Activated CD8-positive, alpha-beta T cell treated with anti-CD3 and anti-CD28 coated beads, Interleukin-2, amount 10 ng/mL, durations not matched to agents 7 days and 5 days (primary cell): ENCODE measurements at regions not wholly inside any gene's neighbourhood (a gene's known extent, or its start where the extent isn't known, plus 50 kb on each side); places are given as distances from the start of the nearest gene placed in this dataset.
"Not testable (repeated sequence)": the region's sequence is repeated elsewhere in the genome, so short reads cannot be mapped to it uniquely, and the experiment has no call there.

ENCODE experiments used
- ATAC-seq: fragments of 150-1000 bp; cut with Tn5 transposase; one replicate; pipeline ENCODE4 v1.10.0; 2021; ENCODE audit warnings: moderate library complexity
- CTCF ChIA-PET: fragments of 350-600 bp; sonication (Branson Sonifier 250); formaldehyde crosslinking; loops from one replicate; lab custom pipeline; 2021; ENCODE audit warnings: antibody characterized with exemption; lab: Charles Lee
- POLR2A ChIA-PET: fragments of 350-600 bp; sonication (Branson Sonifier 250); formaldehyde crosslinking; loops from one replicate; lab custom pipeline; 2021; ENCODE audit warnings: antibody characterized with exemption; lab: Charles Lee
- DNase-seq: peaks from one replicate; pipeline ENCODE4 v3.0.0-alpha.2; 2020
- H3K27ac Mint-ChIP-seq: one replicate; pipeline ENCODE4 v1.8.0; 2021; ENCODE audit warnings: mild to moderate bottlenecking, mixed read lengths
- H3K27me3 Mint-ChIP-seq: one replicate; pipeline ENCODE4 v1.8.0; 2021; ENCODE audit warnings: low read depth, mixed read lengths
- H3K36me3 Mint-ChIP-seq: one replicate; pipeline ENCODE4 v1.8.0; 2021; ENCODE audit warnings: low read depth, mixed read lengths
- H3K4me1 Mint-ChIP-seq: one replicate; pipeline ENCODE4 v1.8.0; 2021; ENCODE audit warnings: low read depth, mixed read lengths
- H3K4me3 Mint-ChIP-seq: one replicate; pipeline ENCODE4 v1.8.0; 2021; ENCODE audit warnings: mild to moderate bottlenecking, mixed read lengths
- H3K9me3 Mint-ChIP-seq: one replicate; pipeline ENCODE4 v1.8.0; 2022; ENCODE audit warnings: mixed read lengths; ENCODE audit not compliant: insufficient read depth

GRCh38 chr2:155519529-155520130 is 812.9 kb downstream of the NR4A2 start:
- ChIA-PET POLR2A (no interaction called here), CTCF (no interaction called here)
- ATAC-seq = no peak
- Mint-ChIP-seq H3K27me3 (no peaks in the 10 kb centered on the region), H3K27ac (no peak overlapping the region), H3K36me3 (no peaks in the 10 kb centered on the region), H3K9me3 (no peaks in the 10 kb centered on the region), H3K4me3 (no peak overlapping the region), H3K4me1 (no peaks in the 10 kb centered on the region)
- DNase-seq = no peak

DNA sequence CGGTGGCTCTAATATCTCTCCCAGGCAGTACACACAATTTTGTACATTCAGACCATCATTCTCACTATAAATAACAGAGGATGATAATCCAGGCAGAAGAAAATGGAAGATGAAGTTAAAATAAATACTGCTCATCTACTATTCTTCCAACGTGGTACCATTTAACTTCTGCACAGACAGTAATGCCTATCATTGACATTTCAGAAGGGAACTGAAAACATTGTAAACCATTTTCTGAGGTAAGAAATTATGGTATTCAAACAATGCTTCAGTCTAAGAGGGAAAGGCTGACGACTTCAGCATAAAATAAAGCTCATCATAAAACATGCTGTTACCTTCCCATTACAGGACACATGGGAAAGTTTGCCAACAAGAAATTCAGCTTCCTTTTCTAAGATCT is 814.4 kb downstream of the NR4A2 start:
- H3K27ac Mint-ChIP-seq = no peak overlapping the region
- DNase-seq (no peak), ATAC-seq (no peak)
- ChIA-PET CTCF (no interaction called here), POLR2A (no interaction called here)
- H3K4me1 Mint-ChIP-seq = no peaks in the 10 kb centered on the region
- no peak overlapping the region for H3K4me3 Mint-ChIP-seq
- H3K36me3 Mint-ChIP-seq = no peaks in the 10 kb centered on the region
- H3K27me3 Mint-ChIP-seq = no peaks in the 10 kb centered on the region
- H3K9me3 Mint-ChIP-seq = no peaks in the 10 kb centered on the region

DNA sequence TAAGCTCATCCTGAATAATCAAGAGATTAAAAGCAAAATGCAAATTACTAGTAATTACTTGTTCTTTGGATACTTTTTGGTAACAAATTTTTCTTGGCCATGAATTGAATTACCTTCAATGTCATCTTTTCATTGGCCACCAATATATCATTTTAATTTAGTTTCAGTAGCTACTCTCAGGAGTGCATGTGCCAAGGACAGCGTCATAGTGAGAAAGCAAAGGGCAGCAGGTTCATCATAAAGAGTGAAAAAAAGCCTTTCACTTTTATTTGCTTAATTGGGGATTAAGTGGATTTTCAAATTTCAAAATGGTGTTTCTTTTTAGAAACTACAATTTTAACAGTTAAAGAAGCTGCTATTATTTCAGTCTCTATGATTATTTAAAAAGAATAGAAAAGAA is 815.2 kb downstream of the NR4A2 start:
- ChIA-PET POLR2A (no interaction called here), CTCF (no interaction called here)
- no peak for ATAC-seq
- no peaks in the 10 kb centered on the region for H3K27me3 Mint-ChIP-seq
- no peak overlapping the region for H3K27ac Mint-ChIP-seq
- H3K9me3 Mint-ChIP-seq = no peaks in the 10 kb centered on the region
- no peaks in the 10 kb centered on the region for H3K36me3 Mint-ChIP-seq
- no peak for DNase-seq
- H3K4me1 Mint-ChIP-seq = no peaks in the 10 kb centered on the region
- H3K4me3 Mint-ChIP-seq = no peak overlapping the region

- H3K27me3 Mint-ChIP-seq = no peaks in the 10 kb centered on the region
- no peak for DNase-seq
- H3K9me3 Mint-ChIP-seq = no peaks in the 10 kb centered on the region
- no peak overlapping the region for H3K27ac Mint-ChIP-seq
- H3K36me3 Mint-ChIP-seq = no peaks in the 10 kb centered on the region
- H3K4me3 Mint-ChIP-seq = no peak overlapping the region
- ATAC-seq = no peak
- ChIA-PET POLR2A (no interaction called here), CTCF (no interaction called here)
- no peaks in the 10 kb centered on the region for H3K4me1 Mint-ChIP-seq
Measured at GRCh38 chr2:155513248-155513647, 814.8 kb downstream of the KCNJ3 start.

GRCh38 chr2:155502766-155503165 is 804.3 kb downstream of the KCNJ3 start:
- POLR2A ChIA-PET = no interaction called here

DNA sequence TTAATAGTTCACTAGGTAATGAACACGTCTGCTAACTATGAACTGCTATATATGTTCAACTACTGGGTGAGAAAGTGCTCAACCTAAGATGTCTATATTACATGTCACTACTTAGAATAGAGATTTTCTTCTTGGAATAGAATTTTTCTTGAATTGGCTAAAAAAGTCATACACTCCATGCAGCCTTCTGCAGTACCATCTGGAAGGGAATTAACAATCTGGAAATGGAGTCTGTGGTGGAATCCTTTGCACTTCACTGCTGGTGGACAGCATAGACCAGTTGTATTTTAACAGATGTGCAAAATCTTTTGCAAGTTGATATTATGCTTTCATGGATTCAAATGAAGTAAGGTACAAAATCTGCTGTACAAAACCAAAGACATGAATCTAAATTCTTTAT is 799.6 kb downstream of the KCNJ3 start:
- H3K4me1 Mint-ChIP-seq = no peaks in the 10 kb centered on the region
- no peaks in the 10 kb centered on the region for H3K36me3 Mint-ChIP-seq
- no peak overlapping the region for H3K27ac Mint-ChIP-seq
- H3K27me3 Mint-ChIP-seq = no peaks in the 10 kb centered on the region
- no peak for DNase-seq
- no peak overlapping the region for H3K4me3 Mint-ChIP-seq
- CTCF ChIA-PET = no interaction called here
- ATAC-seq = no peak
- no peaks in the 10 kb centered on the region for H3K9me3 Mint-ChIP-seq
- POLR2A ChIA-PET = no interaction called here

More at GRCh38 chr2:155502766-155503165, 804.3 kb downstream of the KCNJ3 start:
- CTCF ChIA-PET = no interaction called here
- no peak for DNase-seq
- no peak overlapping the region for H3K27ac Mint-ChIP-seq
- H3K36me3 Mint-ChIP-seq = no peaks in the 10 kb centered on the region
- H3K27me3 Mint-ChIP-seq = no peaks in the 10 kb centered on the region
- no peaks in the 10 kb centered on the region for H3K4me1 Mint-ChIP-seq
- H3K9me3 Mint-ChIP-seq = peaks cover 7% of the 10 kb centered on the region
- ATAC-seq = no peak
- H3K4me3 Mint-ChIP-seq = no peak overlapping the region

GRCh38 chr2:155494744-155495143 is 796.2 kb downstream of the KCNJ3 start:
- no peak for ATAC-seq
- Mint-ChIP-seq H3K27ac (no peak overlapping the region), H3K36me3 (no peaks in the 10 kb centered on the region), H3K4me3 (no peak overlapping the region), H3K27me3 (no peaks in the 10 kb centered on the region), H3K9me3 (no peaks in the 10 kb centered on the region), H3K4me1 (no peaks in the 10 kb centered on the region)
- ChIA-PET POLR2A (no interaction called here), CTCF (no interaction called here)
- DNase-seq = no peak

- DNase-seq (no peak), ATAC-seq (no peak)
- Mint-ChIP-seq H3K27me3 (no peaks in the 10 kb centered on the region), H3K4me1 (no peaks in the 10 kb centered on the region), H3K4me3 (no peak overlapping the region), H3K36me3 (no peaks in the 10 kb centered on the region), H3K27ac (no peak overlapping the region), H3K9me3 (no peaks in the 10 kb centered on the region)
- ChIA-PET POLR2A (no interaction called here), CTCF (no interaction called here)
Measured at GRCh38 chr2:155485141-155485842, 786.8 kb downstream of the KCNJ3 start.

GRCh38 chr2:155481141-155481540 is 782.6 kb downstream of the KCNJ3 start:
- Mint-ChIP-seq H3K36me3 (no peaks in the 10 kb centered on the region), H3K27ac (no peak overlapping the region), H3K4me1 (no peaks in the 10 kb centered on the region), H3K9me3 (no peaks in the 10 kb centered on the region), H3K27me3 (no peaks in the 10 kb centered on the region), H3K4me3 (no peak overlapping the region)
- DNase-seq = no peak
- POLR2A ChIA-PET = no interaction called here
- CTCF ChIA-PET = no interaction called here
- no peak for ATAC-seq

GRCh38 chr2:155472018-155472417 is 773.5 kb downstream of the KCNJ3 start:
- H3K36me3 Mint-ChIP-seq, POLR2A ChIA-PET, H3K27ac Mint-ChIP-seq, H3K9me3 Mint-ChIP-seq, CTCF ChIA-PET, H3K4me1 Mint-ChIP-seq, ATAC-seq, DNase-seq, H3K27me3 Mint-ChIP-seq, H3K4me3 Mint-ChIP-seq: not testable (repeated sequence)

- H3K4me3 Mint-ChIP-seq = no peak overlapping the region
- H3K4me1 Mint-ChIP-seq = no peaks in the 10 kb centered on the region
- ChIA-PET CTCF (interaction anchor here (1.6 kb wide), 1 partner anchor 9 kb away, joined by 3 read pairs; no protein-coding TSS in a partner anchor), POLR2A (no interaction called here)
- ATAC-seq (no peak), DNase-seq (no peak)
- no peak overlapping the region for H3K27ac Mint-ChIP-seq
- no peaks in the 10 kb centered on the region for H3K9me3 Mint-ChIP-seq
- H3K36me3 Mint-ChIP-seq = no peaks in the 10 kb centered on the region
- no peaks in the 10 kb centered on the region for H3K27me3 Mint-ChIP-seq
Measured at GRCh38 chr2:155456222-155456621, 757.7 kb downstream of the KCNJ3 start.

- ATAC-seq = no peak
- H3K4me3 Mint-ChIP-seq = no peak overlapping the region
- ChIA-PET POLR2A (no interaction called here), CTCF (no interaction called here)
- H3K4me1 Mint-ChIP-seq = no peaks in the 10 kb centered on the region
- DNase-seq = no peak
- H3K27ac Mint-ChIP-seq = no peak overlapping the region
- H3K27me3 Mint-ChIP-seq = no peaks in the 10 kb centered on the region
- no peaks in the 10 kb centered on the region for H3K36me3 Mint-ChIP-seq
- H3K9me3 Mint-ChIP-seq = peaks cover 31% of the 10 kb centered on the region
Measured at GRCh38 chr2:155442755-155443372, 744.4 kb downstream of the KCNJ3 start.
